Peyer's patch (tissue), 4 donors: ENCODE measurements at regions not wholly inside any gene's neighbourhood (a gene's known extent, or its start where the extent isn't known, plus 50 kb on each side); places are given as distances from the start of the nearest gene placed in this dataset.

ENCODE experiments used
- CTCF ChIP-seq, 6 experiments: fragments of 450-650 bp in 4 of 6; fragments of 200-600 bp in 2 of 6; sonication (generic) in 1 of 6; IDR thresholded peaks; one replicate each; pipeline ENCODE4 v1.5.1; 2017 to 2019; ENCODE audit warnings: antibody characterized with exemption in 6 of 6, mild to moderate bottlenecking in 3 of 6, moderate library complexity in 1 of 6
- POLR2A ChIP-seq, 2 donors: fragments of 450-650 bp; IDR thresholded peaks; one replicate each; pipeline ENCODE4 v1.5.1; 2017; ENCODE audit warnings: antibody characterized with exemption in 2 of 2, mild to moderate bottlenecking in 2 of 2, moderate library complexity in 2 of 2

GRCh38 chr12:13582421-13582820 is 385.9 kb downstream of the EMP1 start:
- TF ChIP-seq POLR2A (IDR thresholded peaks at IDR 0.05) = no peak
- TF ChIP-seq CTCF (IDR thresholded peaks at IDR 0.05) = no peak
